Subcutaneous abdominal adipose tissue (tissue), 5 donors: ENCODE measurements at regions not wholly inside any gene's neighbourhood (a gene's known extent, or its start where the extent isn't known, plus 50 kb on each side); places are given as distances from the start of the nearest gene placed in this dataset.

Experiments
- H3K27ac ChIP-seq: one replicate; pipeline ENCODE4 v1.7.0; 2013; ENCODE audit warnings: low read depth, mild to moderate bottlenecking, inconsistent platforms, low read length, moderate library complexity
- H3K27me3 ChIP-seq, 5 donors: one replicate each; pipeline ENCODE4 v1.7.0; 2013; ENCODE audit warnings: low read length in 5 of 5, inconsistent platforms in 1 of 5; ENCODE audit not compliant: control insufficient read depth in 5 of 5, insufficient read depth in 4 of 5
- H3K36me3 ChIP-seq, 5 donors: one replicate each; pipeline ENCODE4 v1.7.0; 2013; ENCODE audit warnings: low read length in 5 of 5; ENCODE audit not compliant: control insufficient read depth in 5 of 5, insufficient read depth in 5 of 5
- H3K4me1 ChIP-seq, 5 donors: one replicate each; pipeline ENCODE4 v1.7.0; 2013; ENCODE audit warnings: low read length in 5 of 5, mild to moderate bottlenecking in 3 of 5, moderate library complexity in 1 of 5; ENCODE audit not compliant: control insufficient read depth in 5 of 5, insufficient read depth in 5 of 5
- H3K4me3 ChIP-seq, 5 donors: one replicate each; pipeline ENCODE4 v1.7.0; 2013; ENCODE audit warnings: low read length in 5 of 5, low read depth in 1 of 5
- H3K9ac ChIP-seq, 5 donors: one replicate each; pipeline ENCODE4 v1.7.0; 2013; ENCODE audit warnings: low read length in 5 of 5, mild to moderate bottlenecking in 4 of 5, moderate library complexity in 3 of 5
- H3K9me3 ChIP-seq, 5 donors: one replicate each; pipeline ENCODE4 v1.7.0; 2013; ENCODE audit warnings: low read length in 5 of 5; ENCODE audit not compliant: control insufficient read depth in 5 of 5
- donor health status: healthy.
- donor health status: healthy.
- donor health status: healthy.
- donor health status: healthy.
- donor health status: healthy.

GRCh38 chr4:30847958-30848357 is 127.8 kb downstream of the PCDH7 start:
- H3K9ac ChIP-seq: no peak overlapping the region
- H3K4me1 ChIP-seq: no peaks in the 10 kb centered on the region
- H3K27me3 ChIP-seq: no peaks in the 10 kb centered on the region
- no peak overlapping the region for H3K27ac ChIP-seq
- no peak overlapping the region for H3K4me3 ChIP-seq
- H3K36me3 ChIP-seq: no peaks in the 10 kb centered on the region
- no peaks in the 10 kb centered on the region for H3K9me3 ChIP-seq

- Histone ChIP-seq H3K9ac (no peak overlapping the region), H3K4me3 (no peak overlapping the region), H3K36me3 (no peaks in the 10 kb centered on the region), H3K27me3 (no peaks in the 10 kb centered on the region), H3K4me1 (peaks cover 0 to 7% (median 0%) of the 10 kb centered on the region in 5 donors), H3K27ac (no peak overlapping the region), H3K9me3 (no peaks in the 10 kb centered on the region)
These were observed 134.4 kb downstream of the PCDH7 start for GRCh38 chr4:30854531-30854930.

GRCh38 chr4:30855232-30855631 is 135.1 kb downstream of the PCDH7 start:
- no peaks in the 10 kb centered on the region for H3K27me3 ChIP-seq
- H3K9ac ChIP-seq: no peak overlapping the region
- H3K4me1 ChIP-seq: peaks cover 0 to 7% (median 0%) of the 10 kb centered on the region in 5 donors

GRCh38 chr4:30856795-30857564 is 136.8 kb downstream of the PCDH7 start:
- H3K27ac ChIP-seq: no peak overlapping the region
- H3K36me3 ChIP-seq: no peaks in the 10 kb centered on the region
- H3K9me3 ChIP-seq: no peaks in the 10 kb centered on the region
- no peaks in the 10 kb centered on the region for H3K27me3 ChIP-seq
- no peak overlapping the region for H3K9ac ChIP-seq
- peaks cover 0 to 7% (median 0%) of the 10 kb centered on the region in 5 donors for H3K4me1 ChIP-seq
- H3K4me3 ChIP-seq: no peak overlapping the region

More at GRCh38 chr4:30855232-30855631, 135.1 kb downstream of the PCDH7 start:
- H3K4me3 ChIP-seq: no peak overlapping the region
- no peaks in the 10 kb centered on the region for H3K9me3 ChIP-seq
- no peak overlapping the region for H3K27ac ChIP-seq
- no peaks in the 10 kb centered on the region for H3K36me3 ChIP-seq

- no peaks in the 10 kb centered on the region for H3K27me3 ChIP-seq
- H3K9me3 ChIP-seq: no peaks in the 10 kb centered on the region
- peaks cover 0 to 8% (median 0%) of the 10 kb centered on the region in 5 donors for H3K4me1 ChIP-seq
- H3K36me3 ChIP-seq: no peaks in the 10 kb centered on the region
- H3K27ac ChIP-seq: no peak overlapping the region
- no peak overlapping the region for H3K4me3 ChIP-seq
- no peak overlapping the region for H3K9ac ChIP-seq
These were observed 140.8 kb downstream of the PCDH7 start for GRCh38 chr4:30860978-30861377.

GRCh38 chr4:30862196-30862595 is 142.0 kb downstream of the PCDH7 start:
- Histone ChIP-seq H3K4me3 (no peak overlapping the region), H3K27ac (no peak overlapping the region), H3K27me3 (no peaks in the 10 kb centered on the region), H3K9ac (no peak overlapping the region), H3K9me3 (no peaks in the 10 kb centered on the region), H3K4me1 (peaks cover 0 to 8% (median 0%) of the 10 kb centered on the region in 5 donors), H3K36me3 (no peaks in the 10 kb centered on the region)

- H3K9ac ChIP-seq: no peak overlapping the region
- no peaks in the 10 kb centered on the region for H3K9me3 ChIP-seq
- no peaks in the 10 kb centered on the region for H3K36me3 ChIP-seq
- H3K4me3 ChIP-seq: no peak overlapping the region
- no peaks in the 10 kb centered on the region for H3K27me3 ChIP-seq
- H3K4me1 ChIP-seq: peaks cover 0 to 8% (median 0%) of the 10 kb centered on the region in 5 donors
- no peak overlapping the region for H3K27ac ChIP-seq
These were observed 142.9 kb downstream of the PCDH7 start for GRCh38 chr4:30863021-30863420.

GRCh38 chr4:30865691-30866090 is 145.5 kb downstream of the PCDH7 start:
- Histone ChIP-seq H3K9ac (no peak overlapping the region), H3K9me3 (peaks cover 0 to 3% (median 0%) of the 10 kb centered on the region in 5 donors), H3K36me3 (no peaks in the 10 kb centered on the region), H3K27me3 (no peaks in the 10 kb centered on the region), H3K4me3 (no peak overlapping the region), H3K27ac (no peak overlapping the region), H3K4me1 (peaks cover 0 to 8% (median 0%) of the 10 kb centered on the region in 5 donors)

GRCh38 chr4:30866346-30866745 is 146.2 kb downstream of the PCDH7 start:
- H3K9me3 ChIP-seq: peaks cover 0 to 3% (median 0%) of the 10 kb centered on the region in 5 donors
- no peak overlapping the region for H3K4me3 ChIP-seq
- H3K9ac ChIP-seq: no peak overlapping the region
- H3K27ac ChIP-seq: no peak overlapping the region
- no peaks in the 10 kb centered on the region for H3K36me3 ChIP-seq
- peaks cover 0 to 8% (median 0%) of the 10 kb centered on the region in 5 donors for H3K4me1 ChIP-seq
- no peaks in the 10 kb centered on the region for H3K27me3 ChIP-seq

GRCh38 chr4:30866907-30867306 is 146.7 kb downstream of the PCDH7 start:
- H3K27ac ChIP-seq: no peak overlapping the region
- no peaks in the 10 kb centered on the region for H3K27me3 ChIP-seq
- peaks cover 0 to 3% (median 0%) of the 10 kb centered on the region in 5 donors for H3K9me3 ChIP-seq
- H3K4me1 ChIP-seq: peaks cover 0 to 8% (median 0%) of the 10 kb centered on the region in 5 donors
- no peak overlapping the region for H3K4me3 ChIP-seq
- no peak overlapping the region for H3K9ac ChIP-seq
- no peaks in the 10 kb centered on the region for H3K36me3 ChIP-seq
